Amygdala (tissue), 56 donors: ENCODE measurements at regions not wholly inside any gene's neighbourhood (a gene's known extent, or its start where the extent isn't known, plus 50 kb on each side); places are given as distances from the start of the nearest gene placed in this dataset.

ENCODE experiments used
- DNase-seq, 56 donors: peaks; one replicate each; lab custom pipeline; 2025; lab: John Stamatoyannopoulos, UW

DNA sequence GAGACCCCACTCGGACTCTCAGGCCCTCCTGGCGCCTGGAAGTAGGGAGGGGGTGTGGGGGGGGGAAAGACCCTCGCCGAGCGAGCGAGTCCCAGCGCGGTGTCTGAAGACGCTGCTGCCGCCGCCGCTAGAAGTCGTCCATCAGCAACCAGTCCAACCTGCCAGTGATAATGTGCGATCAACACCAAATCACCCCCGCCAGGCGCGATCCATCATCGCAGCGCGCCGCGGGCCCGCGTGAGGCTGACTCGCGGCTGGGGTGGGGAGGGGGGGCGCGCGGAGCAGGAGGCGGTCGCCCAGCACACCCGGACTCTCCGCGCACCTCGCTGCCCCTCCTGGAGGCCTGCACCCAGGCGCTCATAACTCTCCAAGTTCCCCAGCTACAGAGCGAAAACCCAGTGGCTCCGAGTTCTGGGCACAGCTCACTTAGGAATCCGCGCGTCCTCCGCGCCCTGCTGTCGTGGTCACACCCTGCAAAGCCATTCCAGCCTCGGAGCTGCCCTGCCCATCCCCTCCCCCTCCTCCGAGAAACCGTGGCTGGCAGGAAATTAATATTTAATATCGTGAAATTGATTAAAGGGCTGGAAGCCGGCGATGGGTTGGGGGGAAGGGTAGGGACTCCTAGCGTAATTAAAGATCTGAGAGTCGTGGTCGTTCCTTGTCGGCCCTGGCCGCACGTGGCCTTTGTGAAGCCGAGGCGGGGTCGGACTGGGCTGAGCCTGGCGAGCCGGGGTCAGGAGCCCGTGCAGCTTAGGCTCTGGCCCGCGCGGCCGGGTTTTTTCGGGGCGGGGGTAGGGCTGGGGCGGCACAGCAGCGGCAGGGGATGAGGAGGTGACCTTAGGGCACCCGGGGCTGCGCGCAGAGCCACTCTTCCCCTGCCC lies 58.1 kb upstream of the BCOR start:
- DNase-seq, result peak in 11 of 56 donors; percentile 1 to 36 (median 17)

DNA sequence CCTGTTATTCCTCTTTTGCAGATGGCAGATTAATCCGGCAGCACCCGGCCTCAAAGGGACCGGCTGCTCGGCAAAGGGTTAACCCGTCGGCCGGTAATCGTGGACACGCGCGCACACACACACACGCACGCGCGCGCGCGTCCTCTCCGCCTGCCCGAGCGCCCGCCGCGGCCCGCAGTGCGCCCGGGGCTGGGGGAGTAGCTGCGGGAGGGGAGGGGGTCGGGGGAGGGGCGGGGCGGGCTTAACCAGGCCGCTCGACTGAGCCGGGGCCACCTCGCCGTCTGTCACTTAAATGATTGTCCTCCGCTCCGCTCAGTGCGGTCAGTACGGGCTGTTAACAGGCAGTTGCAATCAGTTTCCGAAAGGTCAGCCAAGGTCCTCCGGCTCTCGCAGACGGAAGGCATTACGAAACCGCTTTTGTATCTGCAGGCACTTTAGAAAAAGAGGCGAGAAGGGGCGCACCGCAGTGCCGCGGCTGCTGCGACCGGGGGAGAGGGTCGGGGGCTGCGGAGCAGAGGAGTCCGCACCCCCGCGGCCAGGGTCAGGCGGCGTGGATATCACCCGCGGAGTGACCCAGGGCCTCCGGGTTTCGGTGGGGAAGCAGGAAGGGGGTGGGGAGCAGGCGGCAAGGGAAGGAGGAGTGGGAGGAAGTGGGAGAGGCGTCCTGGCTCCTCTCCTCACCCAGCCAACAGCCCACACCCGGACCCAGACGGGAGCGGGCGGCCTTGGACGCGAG lies 57.3 kb upstream of the BCOR start:
- peak in 18 of 56 donors; percentile 2 to 56 (median 24) for DNase-seq

DNA sequence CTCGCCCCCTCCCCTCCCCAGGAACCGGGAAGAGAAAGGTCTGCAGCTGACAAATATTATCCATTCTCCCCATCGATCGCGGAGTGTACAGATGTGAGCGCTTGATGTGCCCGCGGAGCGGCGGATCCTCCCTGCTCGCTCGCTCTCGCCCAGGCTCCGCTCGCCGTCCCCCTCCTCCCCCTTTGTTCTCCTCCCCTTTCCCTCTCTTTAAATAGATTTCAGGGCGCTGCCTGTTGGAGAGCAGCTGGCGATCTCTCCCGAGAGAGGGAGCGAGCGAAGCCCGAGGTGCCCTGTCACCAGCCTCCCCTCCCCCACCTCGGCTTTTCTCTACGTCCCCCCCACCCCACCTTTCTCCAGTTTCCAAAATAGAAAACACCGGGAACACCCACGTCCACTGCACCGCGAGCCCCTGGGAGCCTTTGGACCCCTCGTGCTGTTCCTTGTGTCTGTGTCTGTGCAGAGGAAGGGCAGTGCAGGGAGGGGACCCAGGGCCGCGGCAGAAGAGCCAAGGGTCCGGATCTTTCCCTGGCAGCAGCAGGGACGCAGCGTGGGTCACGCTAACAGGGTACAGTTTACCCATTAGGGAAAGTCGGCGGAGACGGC lies 56.6 kb upstream of the BCOR start:
- DNase-seq, result peak in 19 of 56 donors; percentile 5 to 60 (median 31)

DNA sequence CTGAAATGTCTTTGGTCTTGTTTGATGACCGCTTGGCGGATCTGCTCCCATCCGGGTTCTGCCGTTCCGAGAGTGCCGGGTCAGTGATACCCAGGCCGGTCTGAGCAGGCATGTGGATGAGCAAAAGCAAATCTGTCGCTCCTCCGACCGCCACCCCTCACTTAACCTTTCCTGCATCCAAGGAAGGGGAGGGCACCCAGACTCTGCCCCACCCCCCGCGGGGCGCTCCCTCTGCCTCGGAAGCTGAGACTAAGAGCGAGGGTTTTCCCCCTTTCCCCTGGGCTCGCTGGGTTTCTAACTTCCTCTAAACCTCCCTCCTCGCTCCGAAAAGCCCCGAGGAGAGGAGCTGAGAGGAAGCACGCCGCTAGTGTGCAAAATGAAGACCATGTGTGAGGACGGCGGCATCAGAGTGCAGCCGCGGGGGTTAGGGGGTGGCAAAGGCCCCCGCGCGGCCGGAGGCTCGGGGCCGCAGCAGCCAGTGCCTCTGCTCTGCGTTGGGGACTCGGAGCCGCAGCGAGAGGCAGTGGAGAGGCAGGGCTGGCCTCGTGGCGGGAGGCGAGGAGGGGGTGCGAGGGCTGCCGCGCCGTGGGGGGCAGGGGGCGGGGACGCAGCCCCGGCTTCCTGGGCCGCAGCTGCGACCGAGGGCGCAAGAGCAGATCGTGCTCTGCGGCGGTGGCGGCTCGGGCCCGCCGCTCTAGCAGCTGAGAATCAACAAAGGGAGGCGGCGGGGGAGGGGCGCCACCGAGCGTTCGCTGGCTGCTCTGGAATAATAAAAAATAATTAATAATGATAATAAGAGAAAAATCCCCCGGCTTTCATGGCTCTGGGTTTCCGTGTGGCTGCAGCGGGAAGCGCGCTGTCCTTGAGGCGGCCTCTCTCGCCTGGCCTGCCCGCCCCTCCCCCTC lies 55.8 kb upstream of the BCOR start:
- DNase-seq, result peak in 35 of 56 donors; percentile 2 to 66 (median 32)

DNA sequence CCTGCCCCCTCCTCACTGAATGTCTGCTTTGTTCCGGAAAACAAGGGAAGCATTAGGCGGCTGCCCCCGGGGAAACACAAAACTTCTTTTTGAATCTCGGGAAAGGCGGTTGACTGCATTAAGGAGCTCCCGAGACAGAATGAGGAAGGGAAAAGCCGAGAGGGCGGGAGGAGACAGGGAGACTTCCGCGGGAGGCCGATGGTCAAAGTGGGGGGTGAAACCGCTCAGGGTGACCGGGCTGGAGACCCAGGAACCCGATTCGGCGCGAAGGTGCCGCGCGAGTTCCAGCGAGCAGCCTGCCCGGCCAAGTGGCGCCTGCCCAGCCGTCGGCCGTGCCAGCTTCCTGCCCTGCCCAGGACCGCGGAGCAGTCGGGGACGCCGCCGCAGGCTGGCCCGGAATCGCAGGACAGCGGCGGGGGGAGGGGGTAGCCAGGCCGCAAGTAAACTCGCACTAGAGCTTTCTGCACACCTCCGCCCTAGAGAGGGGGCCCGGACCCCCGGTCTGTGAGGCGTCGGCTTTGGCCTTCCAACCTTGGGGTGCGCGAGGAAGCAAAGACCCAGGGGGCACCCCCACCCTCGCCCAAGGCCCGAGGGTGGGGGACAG lies 55.1 kb upstream of the BCOR start:
- peak in 39 of 56 donors; percentile 7 to 69 (median 39) for DNase-seq

DNA sequence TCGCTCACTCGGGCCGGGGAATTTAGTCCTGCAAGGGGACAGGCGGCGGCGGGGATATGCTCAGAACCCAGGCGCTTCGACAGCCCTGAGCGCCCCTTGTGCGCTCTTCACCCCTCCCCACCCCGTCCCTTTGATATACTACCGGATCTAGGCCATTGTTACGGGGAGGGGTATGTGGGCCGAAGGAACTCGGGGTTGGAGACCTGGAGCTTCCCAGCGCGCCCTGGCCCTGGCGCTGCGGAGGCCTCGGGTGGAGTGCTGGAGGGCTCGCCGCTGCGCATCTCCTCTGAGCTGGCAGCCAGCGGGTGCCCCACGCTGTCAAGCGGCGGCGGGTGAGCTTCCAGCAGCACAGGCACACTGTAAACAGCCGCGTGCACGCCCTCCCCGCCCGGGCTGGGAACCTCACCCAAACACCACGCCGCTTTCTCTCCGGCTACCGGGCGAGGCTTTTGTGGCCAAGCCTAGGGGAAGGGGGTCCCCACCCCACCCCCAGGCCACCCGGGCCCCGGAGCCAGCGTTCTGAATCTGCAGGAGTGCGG lies 54.5 kb upstream of the BCOR start:
- DNase-seq, result peak in 29 of 56 donors; percentile 7 to 65 (median 38)

DNA sequence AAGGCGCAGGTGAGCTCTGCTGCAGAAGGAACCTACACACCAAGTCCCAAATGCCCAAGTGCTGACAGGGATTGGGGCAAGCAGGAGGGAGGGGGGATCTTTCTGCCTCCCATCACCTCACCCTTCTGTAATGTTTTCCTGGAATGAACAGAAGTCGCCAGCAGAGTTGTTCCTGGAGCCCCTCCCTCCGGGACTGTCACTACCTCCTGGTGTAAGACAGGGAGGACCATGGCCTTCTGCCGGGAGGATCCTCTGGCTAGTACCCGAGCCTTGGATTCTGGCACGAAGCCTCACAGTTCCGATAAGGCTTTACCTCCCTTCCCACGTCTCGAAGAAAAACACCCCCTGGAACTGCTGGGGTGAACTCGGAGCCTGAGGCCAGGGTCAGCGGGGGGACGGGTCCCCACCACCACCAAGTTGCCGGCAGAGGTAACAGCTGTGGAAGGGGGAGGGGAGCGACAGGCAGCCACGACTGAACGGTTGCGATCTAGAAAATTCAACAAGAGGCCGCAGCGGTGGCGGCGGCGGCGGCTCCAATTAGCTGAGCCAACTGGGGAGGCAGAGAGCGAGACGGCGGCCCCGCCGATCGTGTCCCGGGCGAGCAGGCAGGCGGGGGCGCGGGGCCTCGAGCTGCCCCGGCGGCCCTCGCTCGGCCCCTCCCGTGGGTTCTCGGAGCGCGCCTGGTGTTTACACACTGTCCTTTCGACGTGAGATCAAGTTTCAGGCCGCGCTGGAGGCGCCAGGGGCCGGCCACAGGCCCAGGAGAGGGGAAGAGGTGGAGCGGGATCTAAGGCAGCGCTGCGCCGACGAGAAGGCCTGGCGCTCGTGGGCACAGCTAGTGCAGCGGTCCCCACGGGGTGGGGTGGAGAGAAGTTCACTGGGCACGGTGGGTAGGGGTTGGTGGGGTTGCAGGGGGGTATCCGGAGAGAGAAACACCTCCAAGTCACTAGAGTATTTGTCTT lies 53.7 kb upstream of the BCOR start:
- DNase-seq, result no peak

DNA sequence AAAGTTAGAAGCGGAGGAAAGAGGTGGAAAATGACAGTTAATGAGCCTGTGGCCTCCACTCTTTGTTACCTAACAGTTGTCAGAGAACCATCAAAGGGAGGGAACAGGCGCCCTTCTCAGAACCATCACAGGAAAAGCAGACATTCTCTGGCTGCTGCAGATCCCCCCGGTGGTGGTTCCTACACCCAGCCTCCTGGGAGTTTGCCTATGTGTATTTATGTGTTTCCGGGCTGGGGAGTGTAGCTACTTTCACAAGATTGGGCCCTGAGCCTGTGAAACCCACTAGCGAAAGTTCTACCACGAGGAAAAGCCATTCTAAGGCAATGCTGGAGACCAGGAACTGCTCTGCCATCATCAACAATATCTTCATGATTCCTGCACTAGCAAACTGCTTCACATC lies 52.7 kb upstream of the BCOR start:
- DNase-seq, result no peak

DNA sequence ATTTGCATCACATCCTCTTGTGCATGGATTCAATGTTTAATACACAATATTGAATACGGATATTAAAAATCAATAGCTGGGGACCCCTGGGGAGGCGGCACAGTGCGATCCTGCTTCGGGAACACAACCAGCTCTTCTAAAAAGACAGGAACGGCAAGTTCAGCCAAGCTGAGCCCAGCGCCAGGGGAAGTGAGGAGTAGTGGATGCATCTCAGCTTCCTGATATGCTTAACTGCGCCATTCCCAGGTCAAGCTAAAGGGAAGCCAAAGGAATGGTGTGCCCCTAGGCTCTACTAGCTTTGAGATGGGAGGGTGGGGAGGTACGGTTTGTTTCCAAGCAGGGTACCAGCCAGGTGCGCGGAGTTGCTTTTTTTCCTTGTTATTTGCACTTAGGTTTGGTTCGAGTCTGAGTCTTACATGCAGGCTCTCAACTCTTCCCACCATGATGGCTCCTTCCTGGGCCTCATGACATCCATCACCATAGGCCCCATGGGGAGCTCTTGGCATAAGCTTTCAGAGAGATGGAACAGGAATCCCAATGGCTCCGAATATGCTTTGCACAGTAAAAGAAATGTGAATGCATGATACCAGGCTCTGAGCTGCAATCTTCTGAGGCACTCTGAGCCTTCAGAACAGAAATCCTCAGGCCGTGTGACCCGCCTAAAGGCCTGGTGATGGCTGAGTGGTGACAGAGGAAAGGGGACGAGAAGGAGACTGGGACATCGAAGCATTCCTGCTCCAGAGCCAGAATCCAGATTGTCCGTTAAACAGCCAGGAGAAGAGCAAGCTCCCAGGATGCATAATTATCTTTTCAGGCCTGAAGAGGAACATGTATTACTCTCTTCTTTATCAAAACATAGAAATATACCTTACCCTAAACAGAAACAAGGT lies 51.8 kb upstream of the BCOR start:
- no peak for DNase-seq

DNA sequence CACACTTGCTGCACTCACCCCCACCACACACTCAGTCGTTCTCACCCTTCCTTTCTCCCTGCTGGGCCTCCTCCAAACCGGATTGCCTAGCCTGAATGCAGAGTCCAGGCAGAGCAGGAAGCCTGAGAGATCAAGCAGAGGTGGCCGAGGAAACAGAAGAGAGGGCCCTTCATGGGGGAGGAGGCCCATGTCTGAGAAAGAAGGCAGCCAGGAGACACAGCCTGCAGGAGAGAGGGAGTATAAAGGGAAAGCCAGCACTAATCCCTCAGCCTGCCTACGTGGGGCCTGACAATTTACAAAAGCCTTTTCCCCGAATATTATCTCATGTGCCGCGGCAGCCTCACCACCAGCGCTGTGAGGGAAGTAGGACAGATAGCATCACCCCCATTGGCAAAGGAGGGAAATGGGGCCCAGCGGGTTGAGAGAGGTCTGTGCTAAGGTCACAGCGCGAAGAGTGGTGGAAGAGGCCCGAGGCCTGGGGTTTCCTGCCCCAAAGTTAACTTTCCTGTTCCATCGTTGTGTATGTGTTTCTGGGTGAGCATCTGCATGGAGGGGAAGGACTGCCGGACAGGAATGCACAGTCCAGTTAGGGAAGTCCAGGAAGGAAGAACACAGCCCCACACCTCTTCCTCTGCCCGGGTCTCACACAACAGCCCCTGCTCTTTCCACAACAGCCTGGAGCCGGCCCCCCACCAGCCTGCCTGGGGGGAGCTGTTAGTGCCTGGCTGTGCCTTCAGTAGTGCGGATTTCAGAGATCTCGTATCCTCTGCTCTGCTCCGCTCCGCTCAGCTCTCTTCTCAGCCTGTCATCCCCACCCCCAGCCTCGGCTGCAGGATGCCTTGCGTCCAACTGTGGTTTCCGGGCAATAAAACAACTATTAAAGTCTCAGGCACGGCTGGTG lies 50.9 kb upstream of the BCOR start:
- no peak for DNase-seq

DNA sequence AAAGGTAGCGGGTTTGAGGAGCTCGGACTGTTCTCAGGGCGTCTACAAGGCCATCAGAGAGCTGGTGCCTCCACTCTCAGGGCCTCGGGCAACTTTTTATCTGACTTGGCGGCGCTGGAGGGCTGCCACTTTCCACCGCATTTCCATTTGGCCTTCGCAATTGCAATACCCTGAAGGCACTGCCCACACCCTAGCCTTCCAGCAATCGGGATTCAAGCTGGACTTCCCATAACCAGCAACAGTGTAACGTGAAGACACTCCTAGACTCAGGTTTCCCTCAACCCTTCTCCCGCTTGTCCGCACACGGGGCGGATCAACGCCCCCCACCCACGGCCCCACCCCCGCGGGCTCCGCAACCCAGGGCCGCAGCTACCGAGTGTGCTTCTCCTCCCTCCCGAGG lies 50.2 kb upstream of the BCOR start:
- DNase-seq, result no peak
